ENCODE measurements at regions not wholly inside any gene's neighbourhood (a gene's known extent, or its start where the extent isn't known, plus 50 kb on each side); places are given as distances from the start of the nearest gene placed in this dataset.

GRCh38 chr2:150097901-150098531 lies 389.5 kb downstream of the RND3 start:
- no peak for TF ChIP-seq POLR2A (IDR thresholded peaks at IDR 0.05)
- TF ChIP-seq, protein P1, sequence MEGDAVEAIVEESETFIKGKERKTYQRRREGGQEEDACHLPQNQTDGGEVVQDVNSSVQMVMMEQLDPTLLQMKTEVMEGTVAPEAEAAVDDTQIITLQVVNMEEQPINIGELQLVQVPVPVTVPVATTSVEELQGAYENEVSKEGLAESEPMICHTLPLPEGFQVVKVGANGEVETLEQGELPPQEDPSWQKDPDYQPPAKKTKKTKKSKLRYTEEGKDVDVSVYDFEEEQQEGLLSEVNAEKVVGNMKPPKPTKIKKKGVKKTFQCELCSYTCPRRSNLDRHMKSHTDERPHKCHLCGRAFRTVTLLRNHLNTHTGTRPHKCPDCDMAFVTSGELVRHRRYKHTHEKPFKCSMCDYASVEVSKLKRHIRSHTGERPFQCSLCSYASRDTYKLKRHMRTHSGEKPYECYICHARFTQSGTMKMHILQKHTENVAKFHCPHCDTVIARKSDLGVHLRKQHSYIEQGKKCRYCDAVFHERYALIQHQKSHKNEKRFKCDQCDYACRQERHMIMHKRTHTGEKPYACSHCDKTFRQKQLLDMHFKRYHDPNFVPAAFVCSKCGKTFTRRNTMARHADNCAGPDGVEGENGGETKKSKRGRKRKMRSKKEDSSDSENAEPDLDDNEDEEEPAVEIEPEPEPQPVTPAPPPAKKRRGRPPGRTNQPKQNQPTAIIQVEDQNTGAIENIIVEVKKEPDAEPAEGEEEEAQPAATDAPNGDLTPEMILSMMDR (IDR thresholded peaks at IDR 0.05) = no peak
